ENCODE measurements at regions not wholly inside any gene's neighbourhood (a gene's known extent, or its start where the extent isn't known, plus 50 kb on each side); places are given as distances from the start of the nearest gene placed in this dataset.

GRCh38 chr10:52379287-52379686 is 65.2 kb downstream of the DKK1 start:
- H3K4me2 ChIP-seq (ENCODE audit: insufficient read depth, insufficient read length, low read length), result no peak overlapping the region
- H2BK5ac ChIP-seq (ENCODE audit: insufficient read length, low read length), result no peak overlapping the region
- no peaks in the 10 kb centered on the region for H3K79me1 ChIP-seq (ENCODE audit: insufficient read depth, low read depth, low read length, poor library complexity, severe bottlenecking)
- no peak overlapping the region for H3K4ac ChIP-seq (ENCODE audit: low read depth, low read length)
- H3K23ac ChIP-seq (ENCODE audit: insufficient read length, low read depth, low read length), result no peak overlapping the region
- H3K27me3 ChIP-seq (ENCODE audit: insufficient read depth, low read length), result no peaks in the 10 kb centered on the region; the same call in 1 of the 2 replicates
- no peak overlapping the region for H3K9ac ChIP-seq (ENCODE audit: extremely low read depth, insufficient read length, low read length)
- H3K23me2 ChIP-seq (ENCODE audit: insufficient read length, low read depth, low read length, poor library complexity, severe bottlenecking), result no peaks in the 10 kb centered on the region
- H4K20me1 ChIP-seq (ENCODE audit: control insufficient read depth, insufficient read depth, insufficient read length), result no peaks in the 10 kb centered on the region
- no peak overlapping the region for H3K18ac ChIP-seq (ENCODE audit: insufficient read length, low read depth, low read length)
- no peak overlapping the region for H4K5ac ChIP-seq (ENCODE audit: insufficient read length, low read depth, low read length)
- no peak overlapping the region for H3T11ph ChIP-seq (ENCODE audit: low read length)
- H3K36me3 Mint-ChIP-seq (ENCODE audit: insufficient read depth in 1 of 3, low read depth in 3 of 3), result peaks cover 0 to 11% (median 3%) of the 10 kb centered on the region in 3 experiments; a peak in 3 of 7 replicates
- no peak overlapping the region for H4K91ac ChIP-seq (ENCODE audit: insufficient read length, low read depth, low read length)
- H3K4me1 Mint-ChIP-seq, result peaks cover 5 to 15% of the 10 kb centered on the region in 2 experiments
- no peak for DNase-seq
- H3K79me2 ChIP-seq (ENCODE audit: insufficient read depth, low read length), result no peaks in the 10 kb centered on the region
- no peak for TF ChIP-seq CTCF (conservative IDR thresholded peaks at IDR 0.05)
- no peak overlapping the region for H3K56ac ChIP-seq (ENCODE audit: insufficient read length, low read depth, low read length)
- no peak overlapping the region for H3K4me3 Mint-ChIP-seq
- H3K27me3 Mint-ChIP-seq (ENCODE audit: low read depth), result peaks cover 14% of the 10 kb centered on the region
- no peak overlapping the region for H2AK5ac ChIP-seq (ENCODE audit: insufficient read length, low read length)
- H2AFZ ChIP-seq (ENCODE audit: low read length), result no peak overlapping the region
- no peak overlapping the region for H2BK15ac ChIP-seq (ENCODE audit: low read depth, low read length)
- no CpG with 5 or more reads among the region's 3 CpGs for WGBS (ENCODE audit: extremely low coverage, insufficient read length, low lambda C conversion rate)
- H3K4me1 ChIP-seq (ENCODE audit: insufficient read depth, low read length), result no peaks in the 10 kb centered on the region
- H3K27ac ChIP-seq (ENCODE audit: insufficient read length, low read depth, low read length), result no peak overlapping the region
- H4K8ac ChIP-seq (replicated peaks; ENCODE audit: insufficient read length, low read depth, low read length), result no peak overlapping the region
- H2BK120ac ChIP-seq (ENCODE audit: low read depth, low read length, poor library complexity, severe bottlenecking), result no peak overlapping the region
- H3K9me3 Mint-ChIP-seq, result peaks cover 3 to 14% of the 10 kb centered on the region in 2 experiments; a peak in 4 of 5 replicates
- H3K14ac ChIP-seq (ENCODE audit: insufficient read depth, low read length), result no peak overlapping the region
- no peak overlapping the region for H3K27ac Mint-ChIP-seq
- H2BK20ac ChIP-seq (ENCODE audit: low read depth, low read length, poor library complexity, severe bottlenecking), result no peak overlapping the region
- H2BK12ac ChIP-seq (ENCODE audit: insufficient read length, low read depth, low read length), result no peak overlapping the region
- H3K9me3 ChIP-seq (ENCODE audit: control insufficient read depth, low read depth, low read length), result no peaks in the 10 kb centered on the region
